DND-41 (cell line): ENCODE measurements at regions not wholly inside any gene's neighbourhood (a gene's known extent, or its start where the extent isn't known, plus 50 kb on each side); places are given as distances from the start of the nearest gene placed in this dataset.

Source experiments
- ATAC-seq: fragments of 200-7000 bp; cut with Tn5 transposase; 3 replicates; pipeline ENCODE4 v1.9.1; 2021; ENCODE audit warnings: low read depth; ENCODE audit not compliant: insufficient read depth
- DNase-seq: peaks from one replicate; pipeline ENCODE4 v3.0.0-alpha.2; 2020
- H2AFZ ChIP-seq: 2 replicates; pipeline ENCODE4 v1.6.0; 2012; ENCODE audit warnings: low read depth, low read length
- H3K27ac ChIP-seq: 2 replicates; pipeline ENCODE4 v1.5.1; 2012; ENCODE audit warnings: low read length, inconsistent platforms
- H3K27me3 ChIP-seq: fragments of 200-600 bp; sonication (generic); 2 replicates; pipeline ENCODE4 v1.6.0; 2012; ENCODE audit warnings: low read length, mild to moderate bottlenecking, inconsistent platforms; ENCODE audit not compliant: insufficient read depth, poor library complexity
- H3K36me3 ChIP-seq: 2 replicates; pipeline ENCODE4 v1.5.1; 2012; ENCODE audit warnings: low read length, inconsistent platforms; ENCODE audit not compliant: insufficient read depth
- H3K4me1 ChIP-seq: 2 replicates; pipeline ENCODE4 v1.5.1; 2012; ENCODE audit warnings: mild to moderate bottlenecking, low read length; ENCODE audit not compliant: insufficient read depth
- H3K4me2 ChIP-seq: 2 replicates; pipeline ENCODE4 v1.6.0; 2012; ENCODE audit warnings: mild to moderate bottlenecking, moderate library complexity, low read length, inconsistent platforms; ENCODE audit not compliant: insufficient read depth
- H3K4me3 ChIP-seq, 2 experiments: fragments of 200-600 bp in 1 of 2; shearing (Covaris generic) in 1 of 2; 2 replicates each; pipeline ENCODE4 v1.5.1; 2012 to 2016; ENCODE audit warnings: inconsistent platforms in 2 of 2, low read length in 2 of 2, mild to moderate bottlenecking in 2 of 2, low read depth in 1 of 2, moderate library complexity in 1 of 2
- H3K79me2 ChIP-seq: 2 replicates; pipeline ENCODE4 v1.6.0; 2012; ENCODE audit warnings: low read length, inconsistent platforms; ENCODE audit not compliant: insufficient read depth
- H3K9ac ChIP-seq: 2 replicates; pipeline ENCODE4 v1.6.0; 2012; ENCODE audit warnings: low read depth, mild to moderate bottlenecking, inconsistent platforms, low read length, moderate library complexity
- H3K9me3 ChIP-seq: 2 replicates; pipeline ENCODE4 v1.5.1; 2012; ENCODE audit warnings: low read length, moderate library complexity, mild to moderate bottlenecking, inconsistent platforms; ENCODE audit not compliant: insufficient read depth, severe bottlenecking
- H4K20me1 ChIP-seq: 2 replicates; pipeline ENCODE4 v1.6.0; 2012; ENCODE audit warnings: low read length; ENCODE audit not compliant: insufficient read depth
- EZH2 ChIP-seq: IDR thresholded peaks from 3 replicates; pipeline ENCODE4 v1.6.1; 2012; ENCODE audit warnings: borderline replicate concordance, low read depth, mild to moderate bottlenecking, moderate library complexity, low read length, inconsistent platforms; ENCODE audit not compliant: severe bottlenecking
- TF ChIP-seq, protein P1 (sequence below): IDR thresholded peaks from 2 replicates; pipeline ENCODE4 v1.5.1; 2012; ENCODE audit warnings: borderline replicate concordance, low read length, moderate library complexity, mild to moderate bottlenecking; ENCODE audit not compliant: poor library complexity, severe bottlenecking; ENCODE audit errors: extremely low read depth

DNA sequence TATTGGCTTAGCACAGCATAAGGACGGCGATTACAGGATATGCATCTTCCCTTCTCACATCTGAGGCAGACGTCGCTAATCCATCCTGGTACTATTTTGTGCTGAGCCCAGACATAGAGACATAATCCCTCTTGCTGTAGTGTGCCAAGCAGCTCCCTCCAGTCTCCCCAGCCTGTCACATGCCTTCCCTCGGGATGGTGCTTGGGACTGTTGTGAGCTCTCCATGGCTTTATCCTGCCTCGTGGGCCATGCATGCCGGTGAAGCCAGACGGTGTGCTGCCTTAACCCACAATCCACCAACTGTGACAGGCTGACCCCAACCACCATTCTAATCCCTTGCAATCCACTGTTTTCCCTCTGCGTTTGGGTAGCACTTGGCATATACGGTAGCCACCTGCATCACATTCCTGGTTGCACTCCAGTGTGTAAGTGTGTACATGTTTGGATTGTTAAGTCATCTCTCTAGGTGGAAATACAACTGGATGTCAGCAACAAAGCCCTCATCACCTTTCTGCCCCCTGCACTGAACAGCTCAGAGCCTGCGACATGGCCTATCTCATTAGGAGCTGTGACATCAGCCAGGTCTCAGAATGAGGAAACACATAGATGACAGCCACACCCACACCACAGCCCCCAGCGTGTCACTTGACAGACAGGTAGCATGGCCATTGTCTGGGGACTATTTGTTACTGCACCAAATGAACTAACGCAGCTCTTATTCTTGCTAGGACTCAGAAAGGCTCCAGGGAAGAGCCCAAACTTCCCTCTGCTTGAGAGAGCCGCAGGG lies 374.8 kb upstream of the CDH4 start:
- Histone ChIP-seq H3K9ac (no peak overlapping the region), H3K4me2 (no peak overlapping the region), H3K4me1 (peaks cover 6% of the 10 kb centered on the region), H3K27me3 (no peaks in the 10 kb centered on the region), H3K4me3 (no peak overlapping the region), H3K36me3 (no peaks in the 10 kb centered on the region), H3K79me2 (no peaks in the 10 kb centered on the region), H3K27ac (no peak overlapping the region), H3K9me3 (no peaks in the 10 kb centered on the region), H2AFZ (no peak overlapping the region), H4K20me1 (no peaks in the 10 kb centered on the region)
- ATAC-seq (no peak), DNase-seq (no peak)
- TF ChIP-seq EZH2: no peak
- TF ChIP-seq, protein P1, sequence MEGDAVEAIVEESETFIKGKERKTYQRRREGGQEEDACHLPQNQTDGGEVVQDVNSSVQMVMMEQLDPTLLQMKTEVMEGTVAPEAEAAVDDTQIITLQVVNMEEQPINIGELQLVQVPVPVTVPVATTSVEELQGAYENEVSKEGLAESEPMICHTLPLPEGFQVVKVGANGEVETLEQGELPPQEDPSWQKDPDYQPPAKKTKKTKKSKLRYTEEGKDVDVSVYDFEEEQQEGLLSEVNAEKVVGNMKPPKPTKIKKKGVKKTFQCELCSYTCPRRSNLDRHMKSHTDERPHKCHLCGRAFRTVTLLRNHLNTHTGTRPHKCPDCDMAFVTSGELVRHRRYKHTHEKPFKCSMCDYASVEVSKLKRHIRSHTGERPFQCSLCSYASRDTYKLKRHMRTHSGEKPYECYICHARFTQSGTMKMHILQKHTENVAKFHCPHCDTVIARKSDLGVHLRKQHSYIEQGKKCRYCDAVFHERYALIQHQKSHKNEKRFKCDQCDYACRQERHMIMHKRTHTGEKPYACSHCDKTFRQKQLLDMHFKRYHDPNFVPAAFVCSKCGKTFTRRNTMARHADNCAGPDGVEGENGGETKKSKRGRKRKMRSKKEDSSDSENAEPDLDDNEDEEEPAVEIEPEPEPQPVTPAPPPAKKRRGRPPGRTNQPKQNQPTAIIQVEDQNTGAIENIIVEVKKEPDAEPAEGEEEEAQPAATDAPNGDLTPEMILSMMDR: no peak

DNA sequence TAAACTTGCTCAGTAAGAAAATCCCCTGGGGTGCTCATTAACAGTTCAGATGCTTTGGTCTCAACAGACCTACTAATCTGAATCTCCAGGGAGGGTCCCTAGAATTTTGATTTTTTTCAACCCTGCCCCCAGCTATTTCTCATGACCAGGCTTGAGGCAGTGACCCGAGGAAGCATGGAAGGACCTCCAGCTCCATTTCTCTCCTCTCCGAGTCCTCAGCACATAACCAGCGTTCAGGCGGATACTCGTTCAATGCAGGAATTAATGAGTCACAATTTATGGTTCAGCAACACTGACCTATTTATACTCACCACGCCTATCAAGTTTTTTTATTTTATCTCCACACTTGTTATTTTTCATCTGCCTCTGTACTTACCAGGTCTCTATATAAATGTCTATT lies 369.2 kb upstream of the CDH4 start:
- no peaks in the 10 kb centered on the region for H3K36me3 ChIP-seq
- peak overlapping the region; percentile 72 for H3K27ac ChIP-seq
- H3K27me3 ChIP-seq: no peaks in the 10 kb centered on the region
- H3K4me3 ChIP-seq: no peak overlapping the region
- peak overlapping the region; percentile 17; the same call in 1 of the 2 replicates for H3K9ac ChIP-seq
- no peak overlapping the region for H2AFZ ChIP-seq
- H3K9me3 ChIP-seq: no peaks in the 10 kb centered on the region
- H3K79me2 ChIP-seq: no peaks in the 10 kb centered on the region
- no peaks in the 10 kb centered on the region for H4K20me1 ChIP-seq
- H3K4me2 ChIP-seq: peak overlapping the region; percentile 40
- DNase-seq (no peak), ATAC-seq (no peak)
- peaks cover 36% of the 10 kb centered on the region for H3K4me1 ChIP-seq
- no peak for TF ChIP-seq EZH2
- TF ChIP-seq, protein P1: no peak

GRCh38 chr20:60883496-60883895 lies 368.6 kb upstream of the CDH4 start:
- Histone ChIP-seq H2AFZ (no peak overlapping the region), H3K4me2 (peak overlapping the region; percentile 40), H3K36me3 (no peaks in the 10 kb centered on the region), H3K27me3 (no peaks in the 10 kb centered on the region), H3K4me3 (no peak overlapping the region), H3K4me1 (peaks cover 36% of the 10 kb centered on the region), H4K20me1 (no peaks in the 10 kb centered on the region), H3K9ac (peak overlapping the region; percentile 17), H3K9me3 (no peaks in the 10 kb centered on the region), H3K27ac (peak overlapping the region; percentile 72), H3K79me2 (no peaks in the 10 kb centered on the region)
- TF ChIP-seq, protein P1: no peak
- TF ChIP-seq EZH2: no peak
- peak; percentile 86 for DNase-seq
- ATAC-seq: peak; percentile 98
